Fibroblast of villous mesenchyme (primary cell): ENCODE measurements at regions not wholly inside any gene's neighbourhood (a gene's known extent, or its start where the extent isn't known, plus 50 kb on each side); places are given as distances from the start of the nearest gene placed in this dataset.
"Not testable (repeated sequence)": the region's sequence is repeated elsewhere in the genome, so short reads cannot be mapped to it uniquely, and the experiment has no call there.

Source experiments
- DNase-seq: peaks from one replicate; pipeline ENCODE4 v3.0.0-alpha.2; 2010; ENCODE audit warnings: low read depth
- H3K4me3 ChIP-seq: 2 replicates; pipeline ENCODE4 v1.5.1; 2011; ENCODE audit warnings: low read depth, mild to moderate bottlenecking, low read length
- CTCF ChIP-seq: IDR thresholded peaks from 2 replicates; pipeline ENCODE4 v1.5.1; 2012; ENCODE audit warnings: low read depth, mild to moderate bottlenecking, low read length; ENCODE audit not compliant: insufficient read depth

DNA sequence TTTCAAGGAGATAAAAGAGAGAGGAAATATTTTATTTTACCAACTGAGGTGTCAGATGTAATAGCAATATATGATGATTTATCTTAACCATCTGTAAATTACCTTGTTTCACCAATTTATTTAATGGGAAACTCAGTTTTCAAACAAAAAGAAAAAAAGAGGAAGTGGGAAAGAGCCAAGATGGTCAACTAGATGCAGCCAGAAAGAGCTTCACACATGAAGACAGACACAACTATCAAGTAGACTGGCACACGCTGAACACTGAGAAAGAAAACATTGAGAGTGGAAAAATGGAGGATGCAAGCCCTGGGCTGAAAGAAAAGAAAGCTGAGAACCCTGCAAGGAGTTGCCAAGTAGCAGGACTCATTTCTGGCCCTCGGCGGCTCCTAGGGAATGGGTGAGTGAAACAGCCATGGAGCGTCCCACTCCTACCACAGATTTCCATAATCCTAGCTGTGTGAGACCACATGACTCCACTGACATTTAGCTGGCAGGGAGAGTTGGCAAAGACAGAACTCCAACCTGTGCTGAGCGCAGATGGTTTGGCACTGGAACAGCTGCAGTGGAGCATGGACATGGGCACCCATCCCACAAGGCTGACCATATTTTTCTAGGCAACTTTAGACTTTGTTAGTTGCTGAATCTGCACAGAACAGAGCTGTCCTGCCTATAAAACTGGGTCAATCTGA is 409.3 kb downstream of the FAM47B start:
- no peak overlapping the region for H3K4me3 ChIP-seq
- no peak for DNase-seq

GRCh38 chrX:35357656-35358055 is 415.1 kb downstream of the FAM47B start:
- no peak for DNase-seq
- no peak overlapping the region for H3K4me3 ChIP-seq
- TF ChIP-seq CTCF, result no peak

More for the DNA sequence above, 409.3 kb downstream of the FAM47B start:
- no peak for TF ChIP-seq CTCF

- no peak for TF ChIP-seq CTCF
- no peak overlapping the region for H3K4me3 ChIP-seq
- no peak for DNase-seq
Observed at GRCh38 chrX:35362866-35363265, 420.3 kb downstream of the FAM47B start.

- H3K4me3 ChIP-seq, result no peak overlapping the region
- DNase-seq, result no peak
- TF ChIP-seq CTCF, result no peak
Observed at GRCh38 chrX:35374116-35374515, 424.0 kb upstream of the MAGEB16 start.

DNA sequence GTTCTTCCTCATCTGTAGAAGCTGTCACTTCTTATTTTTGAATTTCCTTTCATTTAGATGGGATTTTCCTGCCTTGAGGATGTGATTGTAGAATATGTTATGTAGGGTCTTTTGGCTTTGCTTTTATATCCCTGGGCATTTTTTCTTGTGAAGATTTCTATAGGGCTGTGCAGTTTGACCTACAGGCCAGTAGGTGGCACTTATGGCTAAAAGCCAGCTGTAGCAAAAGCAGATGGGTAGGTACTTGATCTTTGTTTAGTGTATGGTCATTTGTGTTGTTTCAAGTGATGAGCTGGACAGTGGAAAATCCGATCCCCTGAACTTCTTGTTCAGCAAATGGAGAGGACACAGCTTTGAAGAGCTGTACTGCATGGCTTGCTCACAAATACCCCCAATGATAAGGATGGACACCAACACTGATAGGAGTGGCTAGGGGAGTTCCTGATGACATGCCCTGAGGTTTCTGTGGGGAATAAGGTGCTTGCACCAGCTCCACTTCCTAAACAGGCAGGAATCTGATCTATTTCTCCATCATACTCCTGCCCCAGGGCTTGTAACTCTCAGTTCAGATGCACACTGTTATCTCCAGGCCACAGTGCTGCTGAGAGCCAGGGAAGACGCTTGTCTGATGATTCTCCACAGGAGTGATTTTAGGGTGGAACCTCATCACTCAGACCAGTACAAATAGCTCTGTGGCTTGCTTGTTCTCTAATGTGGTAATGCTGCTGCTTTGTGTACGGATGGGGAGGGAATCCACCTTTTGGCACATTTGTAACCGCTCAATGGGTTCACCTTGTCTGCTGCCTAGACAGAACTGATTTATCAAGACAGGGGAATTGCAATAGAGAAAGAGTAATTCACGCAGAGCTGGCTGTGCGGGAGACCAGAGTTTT is 417.1 kb upstream of the MAGEB16 start:
- DNase-seq, result peak; percentile 0

DNA sequence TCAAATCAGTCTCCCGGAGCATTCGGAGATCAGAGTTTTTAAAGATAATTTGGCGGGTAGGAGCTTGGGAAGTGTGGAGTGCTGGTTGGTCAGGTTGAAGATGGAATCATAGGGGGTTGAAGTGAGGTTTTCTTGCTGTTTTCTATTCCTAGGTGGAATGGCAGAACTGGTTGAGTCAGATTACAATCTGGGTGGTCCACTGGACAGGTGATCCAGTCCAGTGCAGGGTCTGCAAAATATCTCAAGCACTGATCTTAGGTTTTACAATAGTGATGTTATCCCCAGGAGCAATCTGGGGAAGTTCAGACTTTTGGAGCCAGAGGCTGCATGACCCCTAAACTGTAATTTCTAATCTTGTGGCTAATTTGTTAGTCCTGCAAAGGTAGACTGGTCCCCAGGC is 416.4 kb upstream of the MAGEB16 start:
- not testable (repeated sequence) for DNase-seq, H3K4me3 ChIP-seq

More for the DNA sequence above, 417.1 kb upstream of the MAGEB16 start:
- H3K4me3 ChIP-seq, result no peak overlapping the region
- peak; percentile 23 for TF ChIP-seq CTCF

DNA sequence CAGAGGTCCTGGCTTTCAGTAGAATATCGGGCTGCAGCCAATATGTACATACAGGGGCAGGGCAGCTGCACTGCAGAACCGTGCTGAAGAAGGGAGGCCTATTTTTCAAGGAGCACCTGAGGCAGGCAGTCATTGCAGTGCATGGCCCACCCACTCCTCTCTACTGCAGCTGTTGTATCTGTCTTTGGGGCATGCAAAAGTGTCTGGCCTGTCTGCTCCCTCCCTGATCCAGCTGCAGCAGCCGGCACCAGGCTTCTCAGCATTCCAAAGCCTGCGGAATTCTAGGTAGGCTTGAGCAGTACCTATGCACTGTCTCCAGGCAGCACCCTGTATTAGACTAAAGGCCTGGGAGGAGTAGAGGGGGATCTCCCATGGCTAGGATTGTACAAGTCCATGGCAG is 415.2 kb upstream of the MAGEB16 start:
- no peak for DNase-seq
- no peak overlapping the region for H3K4me3 ChIP-seq
- no peak for TF ChIP-seq CTCF
